Activated CD8-positive, alpha-beta T cell treated with anti-CD3 and anti-CD28 coated beads, Interleukin-2, amount 10 ng/mL, durations not matched to agents 7 days and 5 days (primary cell): ENCODE measurements at regions not wholly inside any gene's neighbourhood (a gene's known extent, or its start where the extent isn't known, plus 50 kb on each side); places are given as distances from the start of the nearest gene placed in this dataset.

Source experiments
- ATAC-seq: fragments of 150-1000 bp; cut with Tn5 transposase; one replicate; pipeline ENCODE4 v1.10.0; 2021; ENCODE audit warnings: moderate library complexity
- CTCF ChIA-PET: fragments of 350-600 bp; sonication (Branson Sonifier 250); formaldehyde crosslinking; loops from one replicate; lab custom pipeline; 2021; ENCODE audit warnings: antibody characterized with exemption; lab: Charles Lee
- POLR2A ChIA-PET: fragments of 350-600 bp; sonication (Branson Sonifier 250); formaldehyde crosslinking; loops from one replicate; lab custom pipeline; 2021; ENCODE audit warnings: antibody characterized with exemption; lab: Charles Lee
- DNase-seq: peaks from one replicate; pipeline ENCODE4 v3.0.0-alpha.2; 2020
- H3K27ac Mint-ChIP-seq: one replicate; pipeline ENCODE4 v1.8.0; 2021; ENCODE audit warnings: mild to moderate bottlenecking, mixed read lengths
- H3K27me3 Mint-ChIP-seq: one replicate; pipeline ENCODE4 v1.8.0; 2021; ENCODE audit warnings: low read depth, mixed read lengths
- H3K36me3 Mint-ChIP-seq: one replicate; pipeline ENCODE4 v1.8.0; 2021; ENCODE audit warnings: low read depth, mixed read lengths
- H3K4me1 Mint-ChIP-seq: one replicate; pipeline ENCODE4 v1.8.0; 2021; ENCODE audit warnings: low read depth, mixed read lengths
- H3K4me3 Mint-ChIP-seq: one replicate; pipeline ENCODE4 v1.8.0; 2021; ENCODE audit warnings: mild to moderate bottlenecking, mixed read lengths
- H3K9me3 Mint-ChIP-seq: one replicate; pipeline ENCODE4 v1.8.0; 2022; ENCODE audit warnings: mixed read lengths; ENCODE audit not compliant: insufficient read depth

- ATAC-seq = no peak
- Mint-ChIP-seq H3K27ac (no peak overlapping the region), H3K4me3 (no peak overlapping the region), H3K9me3 (no peaks in the 10 kb centered on the region), H3K27me3 (peaks cover 31% of the 10 kb centered on the region), H3K4me1 (peaks cover 23% of the 10 kb centered on the region), H3K36me3 (peaks cover 4% of the 10 kb centered on the region)
- CTCF ChIA-PET = no interaction called here
- no peak for DNase-seq
- POLR2A ChIA-PET = interaction anchor here (0.8 kb wide), 1 partner anchor 135 kb away, joined by 3 read pairs; no protein-coding TSS in a partner anchor
Measured at GRCh38 chr5:88144219-88145001, 124.2 kb downstream of the TMEM161B start.

DNA sequence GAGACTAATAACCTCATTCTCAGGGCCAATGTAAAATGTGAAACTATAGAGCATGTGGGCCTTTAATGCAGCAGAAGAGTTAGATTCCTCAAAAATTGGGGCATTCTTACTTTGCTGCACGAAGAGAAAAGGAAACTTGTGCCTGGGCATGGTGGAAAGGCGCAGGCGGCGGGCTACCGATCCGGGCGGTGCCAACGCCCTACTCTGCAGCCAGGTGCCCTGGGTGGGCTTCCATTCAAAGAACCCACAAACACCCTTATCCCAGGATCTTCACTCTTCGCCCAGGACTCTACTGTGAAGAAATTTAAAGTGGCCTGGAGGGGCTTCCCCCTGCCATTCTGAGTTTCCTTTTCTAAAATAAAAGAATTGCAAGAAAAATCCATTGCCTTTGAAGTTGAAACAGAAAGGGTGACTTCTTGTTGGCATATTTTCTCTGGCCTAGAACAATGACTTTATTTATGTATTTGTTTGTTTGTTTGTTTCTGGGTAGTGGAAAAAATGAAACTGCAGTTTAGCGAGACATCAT, 124.9 kb downstream of the TMEM161B start:
- no peak for DNase-seq
- POLR2A ChIA-PET = no interaction called here
- no peak overlapping the region for H3K27ac Mint-ChIP-seq
- H3K4me1 Mint-ChIP-seq = peaks cover 23% of the 10 kb centered on the region
- no peak overlapping the region for H3K4me3 Mint-ChIP-seq
- peaks cover 34% of the 10 kb centered on the region for H3K27me3 Mint-ChIP-seq
- CTCF ChIA-PET = no interaction called here
- H3K36me3 Mint-ChIP-seq = peaks cover 4% of the 10 kb centered on the region
- no peak for ATAC-seq
- H3K9me3 Mint-ChIP-seq = no peaks in the 10 kb centered on the region

- H3K36me3 Mint-ChIP-seq = peaks cover 4% of the 10 kb centered on the region
- CTCF ChIA-PET = no interaction called here
- peaks cover 23% of the 10 kb centered on the region for H3K4me1 Mint-ChIP-seq
- H3K4me3 Mint-ChIP-seq = no peak overlapping the region
- POLR2A ChIA-PET = no interaction called here
- no peak overlapping the region for H3K27ac Mint-ChIP-seq
- DNase-seq = no peak
- no peak for ATAC-seq
- peaks cover 32% of the 10 kb centered on the region for H3K27me3 Mint-ChIP-seq
- no peaks in the 10 kb centered on the region for H3K9me3 Mint-ChIP-seq
Measured at GRCh38 chr5:88142886-88143692, 125.6 kb downstream of the TMEM161B start.

GRCh38 chr5:88142636-88142885, 126.1 kb downstream of the TMEM161B start:
- ChIA-PET POLR2A (no interaction called here), CTCF (no interaction called here)
- ATAC-seq = no peak
- H3K4me1 Mint-ChIP-seq = peaks cover 23% of the 10 kb centered on the region
- no peak for DNase-seq
- H3K36me3 Mint-ChIP-seq = peaks cover 4% of the 10 kb centered on the region
- H3K9me3 Mint-ChIP-seq = no peaks in the 10 kb centered on the region
- H3K4me3 Mint-ChIP-seq = no peak overlapping the region
- peaks cover 33% of the 10 kb centered on the region for H3K27me3 Mint-ChIP-seq
- no peak overlapping the region for H3K27ac Mint-ChIP-seq

DNA sequence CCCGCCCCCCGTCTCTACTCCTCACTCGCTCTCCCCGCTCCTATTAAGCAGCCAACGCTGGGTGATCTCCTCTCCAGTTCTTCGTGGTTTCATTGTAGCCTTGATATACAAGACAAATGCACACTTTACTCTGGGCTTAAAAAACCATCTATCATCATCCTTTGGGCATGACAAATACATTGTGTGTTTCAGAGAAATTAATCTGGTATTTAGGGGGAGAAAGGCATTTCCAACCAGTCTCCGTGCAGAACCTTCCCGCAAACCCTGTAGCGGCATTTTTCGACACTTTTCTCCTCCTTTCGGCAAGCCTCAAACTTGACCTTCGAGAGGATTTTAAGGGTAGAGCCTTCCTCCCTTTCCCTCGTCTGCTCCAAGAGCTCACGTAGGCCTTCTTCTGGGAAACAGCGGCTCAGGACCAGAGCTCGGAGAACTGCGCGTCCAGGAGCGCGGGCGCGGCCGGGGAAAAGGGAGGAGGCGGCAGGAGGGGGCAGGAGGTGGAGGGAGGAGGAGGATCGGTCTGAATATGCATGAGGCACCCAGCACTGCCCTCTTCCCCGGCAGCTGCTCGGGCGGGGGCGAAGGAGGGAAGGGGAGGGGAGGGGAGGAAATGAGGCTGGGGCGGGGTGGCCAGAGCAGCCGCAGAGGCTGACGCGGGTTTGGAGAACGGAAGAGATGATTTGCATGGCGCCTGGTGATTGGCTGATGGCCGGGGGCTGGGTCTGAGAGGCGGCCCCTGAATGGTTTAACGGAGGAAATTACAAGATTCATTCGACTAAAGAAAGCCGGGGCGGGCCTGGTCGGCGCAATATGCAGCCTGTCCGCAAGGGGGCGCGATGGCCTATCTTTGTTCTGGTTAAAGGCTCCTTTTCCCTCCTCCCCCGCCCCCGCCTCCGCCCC, 127.5 kb downstream of the TMEM161B start:
- ChIA-PET POLR2A (no interaction called here), CTCF (interaction anchor here (1.5 kb wide), 1 partner anchor 360 kb away, joined by 5 read pairs; no protein-coding TSS in a partner anchor)
- peak; percentile 97 for DNase-seq
- peaks cover 4% of the 10 kb centered on the region for H3K36me3 Mint-ChIP-seq
- H3K27me3 Mint-ChIP-seq = peaks cover 28% of the 10 kb centered on the region
- ATAC-seq = peak; percentile 94
- no peak overlapping the region for H3K4me3 Mint-ChIP-seq
- H3K4me1 Mint-ChIP-seq = peaks cover 23% of the 10 kb centered on the region
- H3K9me3 Mint-ChIP-seq = no peaks in the 10 kb centered on the region
- H3K27ac Mint-ChIP-seq = no peak overlapping the region

GRCh38 chr5:88140396-88140855, 128.2 kb downstream of the TMEM161B start:
- Mint-ChIP-seq H3K27ac (no peak overlapping the region), H3K27me3 (peaks cover 21% of the 10 kb centered on the region), H3K4me3 (no peak overlapping the region), H3K9me3 (no peaks in the 10 kb centered on the region), H3K36me3 (peaks cover 4% of the 10 kb centered on the region), H3K4me1 (peaks cover 16% of the 10 kb centered on the region)
- ChIA-PET CTCF (interaction anchor here (1.5 kb wide), 1 partner anchor 359 kb away, joined by 5 read pairs; no protein-coding TSS in a partner anchor), POLR2A (interaction anchor here (0.7 kb wide), 1 partner anchor 475 kb away, joined by 3 read pairs; no protein-coding TSS in a partner anchor)
- DNase-seq (no peak), ATAC-seq (no peak)

GRCh38 chr5:88130211-88130815, 138.3 kb downstream of the TMEM161B start:
- H3K9me3 Mint-ChIP-seq = no peaks in the 10 kb centered on the region
- no peak overlapping the region for H3K4me3 Mint-ChIP-seq
- DNase-seq (no peak), ATAC-seq (no peak)
- H3K27me3 Mint-ChIP-seq = peaks cover 15% of the 10 kb centered on the region
- ChIA-PET CTCF (no interaction called here), POLR2A (no interaction called here)
- H3K36me3 Mint-ChIP-seq = no peaks in the 10 kb centered on the region
- no peaks in the 10 kb centered on the region for H3K4me1 Mint-ChIP-seq
- no peak overlapping the region for H3K27ac Mint-ChIP-seq

DNA sequence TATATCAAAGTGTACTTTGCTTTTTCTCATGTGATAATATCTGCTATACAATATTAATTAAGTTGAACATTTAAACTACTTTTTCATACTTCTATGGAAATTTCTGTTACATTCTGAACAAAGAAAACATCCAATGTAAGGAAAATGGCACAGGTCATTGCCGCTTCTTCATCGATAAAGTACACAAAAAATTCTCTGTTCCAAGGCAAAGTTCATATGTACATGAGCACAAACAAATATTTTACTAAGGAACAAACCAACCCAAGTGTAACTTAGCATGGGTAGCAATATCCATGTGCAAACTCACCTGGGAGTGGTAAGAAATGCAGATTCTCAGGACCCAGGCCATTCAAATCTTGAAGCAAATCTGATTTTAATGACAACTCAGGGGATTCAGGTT, 139.8 kb downstream of the TMEM161B start:
- Mint-ChIP-seq H3K9me3 (no peaks in the 10 kb centered on the region), H3K36me3 (no peaks in the 10 kb centered on the region), H3K27me3 (peaks cover 13% of the 10 kb centered on the region), H3K27ac (no peak overlapping the region), H3K4me3 (no peak overlapping the region), H3K4me1 (no peaks in the 10 kb centered on the region)
- POLR2A ChIA-PET = no interaction called here
- ATAC-seq (no peak), DNase-seq (no peak)
- CTCF ChIA-PET = no interaction called here

DNA sequence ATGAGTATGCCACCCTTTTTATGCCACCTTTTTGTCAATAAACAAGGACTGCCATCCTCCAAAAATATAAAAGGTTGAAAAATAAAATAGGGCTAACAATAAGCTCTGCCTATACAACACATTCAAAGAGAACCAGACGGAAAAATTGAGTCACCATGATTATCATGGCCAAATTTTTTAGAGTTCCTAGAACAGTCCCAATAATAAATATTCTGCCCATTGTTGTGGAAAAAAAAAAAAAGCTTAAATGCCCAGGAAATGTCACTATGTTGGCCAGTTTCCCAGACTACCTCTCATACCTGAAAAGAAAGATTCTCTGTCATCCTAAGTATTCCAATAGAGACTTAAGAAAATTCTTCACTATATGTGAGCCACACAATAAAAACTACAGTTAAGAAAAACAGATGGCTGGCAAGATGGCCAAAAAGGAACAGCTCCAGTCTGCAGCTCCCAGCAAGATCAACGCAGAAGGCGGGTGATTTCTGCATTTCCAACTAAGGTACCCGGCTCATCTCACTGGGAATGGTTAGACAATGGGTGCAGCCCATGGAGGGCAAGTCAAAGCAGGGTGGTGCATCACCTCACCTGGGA, 149.0 kb downstream of the TMEM161B start:
- ATAC-seq (no peak), DNase-seq (no peak)
- H3K36me3 Mint-ChIP-seq = no peaks in the 10 kb centered on the region
- H3K4me1 Mint-ChIP-seq = no peaks in the 10 kb centered on the region
- no peak overlapping the region for H3K4me3 Mint-ChIP-seq
- no peak overlapping the region for H3K27ac Mint-ChIP-seq
- POLR2A ChIA-PET = no interaction called here
- CTCF ChIA-PET = no interaction called here
- no peaks in the 10 kb centered on the region for H3K9me3 Mint-ChIP-seq
- peaks cover 14% of the 10 kb centered on the region for H3K27me3 Mint-ChIP-seq

DNA sequence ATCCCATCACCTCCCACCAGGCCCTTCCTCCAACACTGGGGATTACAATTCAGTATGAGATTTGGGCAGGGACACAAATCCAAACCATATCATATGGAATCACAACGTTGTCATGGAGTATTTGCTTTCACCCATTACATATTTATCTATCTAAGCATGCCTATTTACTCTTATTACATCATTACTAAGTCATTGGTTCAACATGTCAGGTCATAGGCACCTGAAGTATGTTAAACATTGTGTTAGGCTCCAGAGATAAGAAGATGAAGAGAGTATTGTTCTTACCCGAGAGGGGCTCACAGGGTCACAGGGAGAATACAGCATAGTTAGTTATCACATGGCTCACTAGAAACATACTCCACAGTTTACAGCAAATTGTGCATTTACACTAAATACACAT, 150.5 kb downstream of the TMEM161B start:
- ATAC-seq = no peak
- H3K4me3 Mint-ChIP-seq = no peak overlapping the region

GRCh38 chr5:88117546-88117945, 151.1 kb downstream of the TMEM161B start:
- no peaks in the 10 kb centered on the region for H3K9me3 Mint-ChIP-seq
- ChIA-PET POLR2A (no interaction called here), CTCF (no interaction called here)
- no peak overlapping the region for H3K4me3 Mint-ChIP-seq
- DNase-seq (no peak), ATAC-seq (no peak)
- no peak overlapping the region for H3K27ac Mint-ChIP-seq
- H3K27me3 Mint-ChIP-seq = peaks cover 13% of the 10 kb centered on the region
- H3K36me3 Mint-ChIP-seq = no peaks in the 10 kb centered on the region
- H3K4me1 Mint-ChIP-seq = no peaks in the 10 kb centered on the region

More for the DNA sequence above, 150.5 kb downstream of the TMEM161B start:
- CTCF ChIA-PET = no interaction called here
- Mint-ChIP-seq H3K27ac (no peak overlapping the region), H3K27me3 (peaks cover 15% of the 10 kb centered on the region), H3K36me3 (no peaks in the 10 kb centered on the region), H3K4me1 (no peaks in the 10 kb centered on the region), H3K9me3 (no peaks in the 10 kb centered on the region)
- DNase-seq = no peak
- POLR2A ChIA-PET = no interaction called here
